ENCODE measurements at regions not wholly inside any gene's neighbourhood (a gene's known extent, or its start where the extent isn't known, plus 50 kb on each side); places are given as distances from the start of the nearest gene placed in this dataset.

GRCh38 chr15:70268698-70269251, 171.1 kb upstream of the TLE3 start:
- Histone ChIP-seq H3K4me1 (ENCODE audit: control insufficient read depth, insufficient read depth, low read length) (peaks cover 15% of the 10 kb centered on the region), H3K36me3 (ENCODE audit: control insufficient read depth, insufficient read depth, low read length) (no peaks in the 10 kb centered on the region), H3K4me3 (ENCODE audit: low read depth, low read length) (no peak overlapping the region), H3K27me3 (ENCODE audit: control insufficient read depth, insufficient read depth, low read length) (no peaks in the 10 kb centered on the region), H3K9me3 (ENCODE audit: control insufficient read depth, insufficient read depth, low read length) (no peaks in the 10 kb centered on the region), H3K27ac (ENCODE audit: low read depth, low read length) (no peak overlapping the region), H3K9ac (ENCODE audit: low read depth, low read length) (no peak overlapping the region)

GRCh38 chr15:70267879-70268278, 170.2 kb upstream of the TLE3 start:
- Histone ChIP-seq H3K27ac (ENCODE audit: low read depth, low read length) (no peak overlapping the region), H3K9me3 (ENCODE audit: control insufficient read depth, insufficient read depth, low read length) (no peaks in the 10 kb centered on the region), H3K4me3 (ENCODE audit: low read depth, low read length) (no peak overlapping the region), H3K4me1 (ENCODE audit: control insufficient read depth, insufficient read depth, low read length) (peaks cover 18% of the 10 kb centered on the region), H3K9ac (ENCODE audit: low read depth, low read length) (no peak overlapping the region), H3K36me3 (ENCODE audit: control insufficient read depth, insufficient read depth, low read length) (no peaks in the 10 kb centered on the region), H3K27me3 (ENCODE audit: control insufficient read depth, insufficient read depth, low read length) (no peaks in the 10 kb centered on the region)

- no peak overlapping the region for H3K9ac ChIP-seq (ENCODE audit: low read depth, low read length)
- no peaks in the 10 kb centered on the region for H3K36me3 ChIP-seq (ENCODE audit: control insufficient read depth, insufficient read depth, low read length)
- no peaks in the 10 kb centered on the region for H3K9me3 ChIP-seq (ENCODE audit: control insufficient read depth, insufficient read depth, low read length)
- no peak overlapping the region for H3K27ac ChIP-seq (ENCODE audit: low read depth, low read length)
- no peaks in the 10 kb centered on the region for H3K27me3 ChIP-seq (ENCODE audit: control insufficient read depth, insufficient read depth, low read length)
- no peak overlapping the region for H3K4me3 ChIP-seq (ENCODE audit: low read depth, low read length)
- H3K4me1 ChIP-seq (ENCODE audit: control insufficient read depth, insufficient read depth, low read length): peaks cover 18% of the 10 kb centered on the region
Observed at GRCh38 chr15:70267306-70267705, 169.6 kb upstream of the TLE3 start.

GRCh38 chr15:70266412-70267121, 168.8 kb upstream of the TLE3 start:
- no peak overlapping the region for H3K27ac ChIP-seq (ENCODE audit: low read depth, low read length)
- no peak overlapping the region for H3K4me3 ChIP-seq (ENCODE audit: low read depth, low read length)

GRCh38 chr15:70265986-70266385, 168.3 kb upstream of the TLE3 start:
- peaks cover 8% of the 10 kb centered on the region; the same call in 1 of the 2 replicates for H3K4me1 ChIP-seq (ENCODE audit: control insufficient read depth, insufficient read depth, low read length)
- H3K4me3 ChIP-seq (ENCODE audit: low read depth, low read length): no peak overlapping the region

More at GRCh38 chr15:70266412-70267121, 168.8 kb upstream of the TLE3 start:
- H3K9me3 ChIP-seq (ENCODE audit: control insufficient read depth, insufficient read depth, low read length): no peaks in the 10 kb centered on the region
- no peaks in the 10 kb centered on the region for H3K27me3 ChIP-seq (ENCODE audit: control insufficient read depth, insufficient read depth, low read length)
- H3K9ac ChIP-seq (ENCODE audit: low read depth, low read length): no peak overlapping the region
- no peaks in the 10 kb centered on the region for H3K36me3 ChIP-seq (ENCODE audit: control insufficient read depth, insufficient read depth, low read length)
- H3K4me1 ChIP-seq (ENCODE audit: control insufficient read depth, insufficient read depth, low read length): peaks cover 13% of the 10 kb centered on the region

GRCh38 chr15:70265466-70265978, 167.8 kb upstream of the TLE3 start:
- Histone ChIP-seq H3K4me1 (ENCODE audit: control insufficient read depth, insufficient read depth, low read length) (peaks cover 7% of the 10 kb centered on the region; the same call in 1 of the 2 replicates), H3K27me3 (ENCODE audit: control insufficient read depth, insufficient read depth, low read length) (no peaks in the 10 kb centered on the region), H3K27ac (ENCODE audit: low read depth, low read length) (no peak overlapping the region), H3K9me3 (ENCODE audit: control insufficient read depth, insufficient read depth, low read length) (no peaks in the 10 kb centered on the region), H3K9ac (ENCODE audit: low read depth, low read length) (no peak overlapping the region), H3K4me3 (ENCODE audit: low read depth, low read length) (no peak overlapping the region), H3K36me3 (ENCODE audit: control insufficient read depth, insufficient read depth, low read length) (no peaks in the 10 kb centered on the region)

More at GRCh38 chr15:70265986-70266385, 168.3 kb upstream of the TLE3 start:
- H3K9ac ChIP-seq (ENCODE audit: low read depth, low read length): no peak overlapping the region
- H3K27ac ChIP-seq (ENCODE audit: low read depth, low read length): no peak overlapping the region
- no peaks in the 10 kb centered on the region for H3K9me3 ChIP-seq (ENCODE audit: control insufficient read depth, insufficient read depth, low read length)
- no peaks in the 10 kb centered on the region for H3K27me3 ChIP-seq (ENCODE audit: control insufficient read depth, insufficient read depth, low read length)
- no peaks in the 10 kb centered on the region for H3K36me3 ChIP-seq (ENCODE audit: control insufficient read depth, insufficient read depth, low read length)

GRCh38 chr15:70264738-70265465, 167.2 kb upstream of the TLE3 start:
- no peak overlapping the region for H3K27ac ChIP-seq (ENCODE audit: low read depth, low read length)
- no peaks in the 10 kb centered on the region for H3K27me3 ChIP-seq (ENCODE audit: control insufficient read depth, insufficient read depth, low read length)
- no peak overlapping the region for H3K4me3 ChIP-seq (ENCODE audit: low read depth, low read length)
- H3K36me3 ChIP-seq (ENCODE audit: control insufficient read depth, insufficient read depth, low read length): no peaks in the 10 kb centered on the region
- H3K4me1 ChIP-seq (ENCODE audit: control insufficient read depth, insufficient read depth, low read length): peaks cover 7% of the 10 kb centered on the region; the same call in 1 of the 2 replicates
- H3K9me3 ChIP-seq (ENCODE audit: control insufficient read depth, insufficient read depth, low read length): no peaks in the 10 kb centered on the region
- H3K9ac ChIP-seq (ENCODE audit: low read depth, low read length): no peak overlapping the region

- H3K36me3 ChIP-seq (ENCODE audit: control insufficient read depth, insufficient read depth, low read length): no peaks in the 10 kb centered on the region
- H3K27me3 ChIP-seq (ENCODE audit: control insufficient read depth, insufficient read depth, low read length): no peaks in the 10 kb centered on the region
- no peak overlapping the region for H3K9ac ChIP-seq (ENCODE audit: low read depth, low read length)
- H3K4me1 ChIP-seq (ENCODE audit: control insufficient read depth, insufficient read depth, low read length): peaks cover 7% of the 10 kb centered on the region; the same call in 1 of the 2 replicates
- H3K9me3 ChIP-seq (ENCODE audit: control insufficient read depth, insufficient read depth, low read length): no peaks in the 10 kb centered on the region
- no peak overlapping the region for H3K4me3 ChIP-seq (ENCODE audit: low read depth, low read length)
- no peak overlapping the region for H3K27ac ChIP-seq (ENCODE audit: low read depth, low read length)
Observed at GRCh38 chr15:70264014-70264582, 166.4 kb upstream of the TLE3 start.

GRCh38 chr15:70262591-70263274, 165.0 kb upstream of the TLE3 start:
- no peak overlapping the region for H3K9ac ChIP-seq (ENCODE audit: low read depth, low read length)
- peaks cover 7% of the 10 kb centered on the region; the same call in 1 of the 2 replicates for H3K4me1 ChIP-seq (ENCODE audit: control insufficient read depth, insufficient read depth, low read length)
- H3K36me3 ChIP-seq (ENCODE audit: control insufficient read depth, insufficient read depth, low read length): no peaks in the 10 kb centered on the region

GRCh38 chr15:70262171-70262570, 164.5 kb upstream of the TLE3 start:
- Histone ChIP-seq H3K4me1 (ENCODE audit: control insufficient read depth, insufficient read depth, low read length) (peaks cover 7% of the 10 kb centered on the region; the same call in 1 of the 2 replicates), H3K27me3 (ENCODE audit: control insufficient read depth, insufficient read depth, low read length) (no peaks in the 10 kb centered on the region), H3K9me3 (ENCODE audit: control insufficient read depth, insufficient read depth, low read length) (no peaks in the 10 kb centered on the region), H3K9ac (ENCODE audit: low read depth, low read length) (no peak overlapping the region), H3K36me3 (ENCODE audit: control insufficient read depth, insufficient read depth, low read length) (no peaks in the 10 kb centered on the region), H3K27ac (ENCODE audit: low read depth, low read length) (no peak overlapping the region), H3K4me3 (ENCODE audit: low read depth, low read length) (no peak overlapping the region)

More at GRCh38 chr15:70262591-70263274, 165.0 kb upstream of the TLE3 start:
- Histone ChIP-seq H3K27ac (ENCODE audit: low read depth, low read length) (no peak overlapping the region), H3K27me3 (ENCODE audit: control insufficient read depth, insufficient read depth, low read length) (no peaks in the 10 kb centered on the region), H3K4me3 (ENCODE audit: low read depth, low read length) (no peak overlapping the region), H3K9me3 (ENCODE audit: control insufficient read depth, insufficient read depth, low read length) (no peaks in the 10 kb centered on the region)

All from HUES48 (cell line).